Fibroblast of pulmonary artery (primary cell): ENCODE measurements at regions not wholly inside any gene's neighbourhood (a gene's known extent, or its start where the extent isn't known, plus 50 kb on each side); places are given as distances from the start of the nearest gene placed in this dataset.

Experiments used
- DNase-seq: peaks from one replicate; pipeline ENCODE4 v3.0.0-alpha.2; 2010; ENCODE audit warnings: low read depth
- H3K4me3 ChIP-seq: replicated peaks from 2 replicates; pipeline ENCODE4 v1.5.1; 2011; ENCODE audit warnings: low read depth, mild to moderate bottlenecking, control low read depth, low read length, moderate library complexity
- CTCF ChIP-seq: IDR thresholded peaks from 2 replicates; pipeline ENCODE4 v1.5.1; 2011; ENCODE audit warnings: mild to moderate bottlenecking, control low read depth, low read length, inconsistent platforms; ENCODE audit errors: missing control alignments

- no peak for DNase-seq
- H3K4me3 ChIP-seq = no peak overlapping the region
- TF ChIP-seq CTCF = no peak
Measured at GRCh38 chr3:159246385-159246784, 444.5 kb downstream of the MFSD1 start.

- DNase-seq = no peak
- no peak for TF ChIP-seq CTCF
- no peak overlapping the region for H3K4me3 ChIP-seq
Measured at GRCh38 chr3:159249472-159250174, 447.8 kb downstream of the MFSD1 start.

- H3K4me3 ChIP-seq = no peak overlapping the region
- no peak for TF ChIP-seq CTCF
- no peak for DNase-seq
Measured at GRCh38 chr3:159250961-159251360, 449.1 kb downstream of the MFSD1 start.

GRCh38 chr3:159252274-159252673 lies 450.4 kb downstream of the MFSD1 start:
- no peak overlapping the region for H3K4me3 ChIP-seq
- peak; percentile 58 for DNase-seq

GRCh38 chr3:159252772-159253384 lies 451.0 kb downstream of the MFSD1 start:
- peak; percentile 68 for TF ChIP-seq CTCF
- no peak overlapping the region for H3K4me3 ChIP-seq
- peak; percentile 81 for DNase-seq

More at GRCh38 chr3:159252274-159252673, 450.4 kb downstream of the MFSD1 start:
- TF ChIP-seq CTCF = no peak

GRCh38 chr3:159253860-159254259 lies 452.0 kb downstream of the MFSD1 start:
- TF ChIP-seq CTCF = no peak
- no peak overlapping the region for H3K4me3 ChIP-seq
- no peak for DNase-seq

- no peak for TF ChIP-seq CTCF
- H3K4me3 ChIP-seq = no peak overlapping the region
- DNase-seq = no peak
Measured at GRCh38 chr3:159257954-159258353, 456.1 kb downstream of the MFSD1 start.
